Neural crest cell (in vitro differentiated cells): ENCODE measurements at regions not wholly inside any gene's neighbourhood (a gene's known extent, or its start where the extent isn't known, plus 50 kb on each side); places are given as distances from the start of the nearest gene placed in this dataset.

Experiments used
- DNase-seq: peaks from one replicate; pipeline ENCODE4 v3.0.0; 2021; ENCODE audit warnings: low read depth, mixed read lengths, low spot score
- H3K27ac Mint-ChIP-seq: one replicate; pipeline ENCODE4 v1.8.0; 2021; ENCODE audit warnings: mild to moderate bottlenecking, mixed read lengths; ENCODE audit not compliant: unreplicated experiment
- H3K27me3 Mint-ChIP-seq: 2 replicates; pipeline ENCODE4 v1.8.0; 2021; ENCODE audit warnings: low read depth, mild to moderate bottlenecking, mixed read lengths
- H3K36me3 Mint-ChIP-seq: 2 replicates; pipeline ENCODE4 v1.8.0; 2021; ENCODE audit warnings: low read depth, mild to moderate bottlenecking, mixed read lengths
- H3K4me1 Mint-ChIP-seq: 2 replicates; pipeline ENCODE4 v1.8.0; 2021; ENCODE audit warnings: mixed read lengths
- H3K4me3 Mint-ChIP-seq: one replicate; pipeline ENCODE4 v1.8.0; 2021; ENCODE audit warnings: mild to moderate bottlenecking, mixed read lengths
- H3K9me3 Mint-ChIP-seq: 2 replicates; pipeline ENCODE4 v1.8.0; 2021; ENCODE audit warnings: mixed read lengths
- TF ChIP-seq, protein P1 (sequence below): fragments of 200-600 bp; sonication (generic); conservative IDR thresholded peaks from 2 replicates; pipeline ENCODE4 v1.5.0; 2021; ENCODE audit warnings: antibody characterized with exemption, mild to moderate bottlenecking

DNA sequence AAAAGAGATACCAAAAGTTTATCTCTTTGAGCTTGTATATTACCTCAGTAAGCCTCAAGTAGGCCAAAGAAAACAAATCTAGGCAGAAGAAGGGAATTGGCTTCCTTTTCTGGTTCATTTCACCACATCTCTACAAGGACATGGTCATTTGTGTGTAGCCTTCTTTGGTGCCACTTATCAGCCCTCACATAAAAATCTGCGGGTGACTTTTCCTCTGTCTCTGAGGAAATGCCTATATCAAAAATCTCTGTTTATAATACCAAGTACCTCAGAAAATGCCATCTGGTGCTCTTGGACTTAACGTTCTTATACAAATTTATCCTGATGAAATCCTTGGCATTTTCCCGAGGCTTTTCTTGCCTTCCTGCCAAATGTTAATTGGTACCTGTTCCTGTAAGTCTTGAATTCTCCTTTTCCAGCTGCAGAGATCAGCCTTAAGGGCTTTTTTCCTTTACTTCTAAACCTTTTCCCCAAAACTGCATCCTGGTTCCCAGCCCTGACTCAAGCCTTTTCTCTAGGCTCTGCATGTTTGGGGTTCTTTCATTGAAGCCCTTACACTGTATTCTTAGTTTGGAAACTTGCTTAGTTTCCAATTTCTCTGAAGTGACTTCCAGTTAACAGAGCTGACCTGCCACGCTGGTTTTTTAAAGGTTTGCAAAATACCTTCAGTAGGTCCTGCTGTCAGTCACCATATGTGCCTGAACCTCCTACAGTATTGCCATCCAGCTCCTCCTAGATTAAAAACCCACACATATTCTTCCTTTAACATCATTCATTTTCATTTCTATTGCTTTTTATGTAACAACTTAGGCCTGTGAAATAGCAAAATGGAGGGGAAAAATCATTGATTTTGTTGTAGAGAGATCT is 191.2 kb upstream of the PREP start:
- peak overlapping the region; percentile 78 for H3K27ac Mint-ChIP-seq
- no peaks in the 10 kb centered on the region for H3K9me3 Mint-ChIP-seq
- TF ChIP-seq, protein P1, sequence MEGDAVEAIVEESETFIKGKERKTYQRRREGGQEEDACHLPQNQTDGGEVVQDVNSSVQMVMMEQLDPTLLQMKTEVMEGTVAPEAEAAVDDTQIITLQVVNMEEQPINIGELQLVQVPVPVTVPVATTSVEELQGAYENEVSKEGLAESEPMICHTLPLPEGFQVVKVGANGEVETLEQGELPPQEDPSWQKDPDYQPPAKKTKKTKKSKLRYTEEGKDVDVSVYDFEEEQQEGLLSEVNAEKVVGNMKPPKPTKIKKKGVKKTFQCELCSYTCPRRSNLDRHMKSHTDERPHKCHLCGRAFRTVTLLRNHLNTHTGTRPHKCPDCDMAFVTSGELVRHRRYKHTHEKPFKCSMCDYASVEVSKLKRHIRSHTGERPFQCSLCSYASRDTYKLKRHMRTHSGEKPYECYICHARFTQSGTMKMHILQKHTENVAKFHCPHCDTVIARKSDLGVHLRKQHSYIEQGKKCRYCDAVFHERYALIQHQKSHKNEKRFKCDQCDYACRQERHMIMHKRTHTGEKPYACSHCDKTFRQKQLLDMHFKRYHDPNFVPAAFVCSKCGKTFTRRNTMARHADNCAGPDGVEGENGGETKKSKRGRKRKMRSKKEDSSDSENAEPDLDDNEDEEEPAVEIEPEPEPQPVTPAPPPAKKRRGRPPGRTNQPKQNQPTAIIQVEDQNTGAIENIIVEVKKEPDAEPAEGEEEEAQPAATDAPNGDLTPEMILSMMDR = no peak
- no peaks in the 10 kb centered on the region for H3K36me3 Mint-ChIP-seq
- no peak for DNase-seq
- no peaks in the 10 kb centered on the region for H3K27me3 Mint-ChIP-seq
- peaks cover 31% of the 10 kb centered on the region for H3K4me1 Mint-ChIP-seq
- no peak overlapping the region for H3K4me3 Mint-ChIP-seq

DNA sequence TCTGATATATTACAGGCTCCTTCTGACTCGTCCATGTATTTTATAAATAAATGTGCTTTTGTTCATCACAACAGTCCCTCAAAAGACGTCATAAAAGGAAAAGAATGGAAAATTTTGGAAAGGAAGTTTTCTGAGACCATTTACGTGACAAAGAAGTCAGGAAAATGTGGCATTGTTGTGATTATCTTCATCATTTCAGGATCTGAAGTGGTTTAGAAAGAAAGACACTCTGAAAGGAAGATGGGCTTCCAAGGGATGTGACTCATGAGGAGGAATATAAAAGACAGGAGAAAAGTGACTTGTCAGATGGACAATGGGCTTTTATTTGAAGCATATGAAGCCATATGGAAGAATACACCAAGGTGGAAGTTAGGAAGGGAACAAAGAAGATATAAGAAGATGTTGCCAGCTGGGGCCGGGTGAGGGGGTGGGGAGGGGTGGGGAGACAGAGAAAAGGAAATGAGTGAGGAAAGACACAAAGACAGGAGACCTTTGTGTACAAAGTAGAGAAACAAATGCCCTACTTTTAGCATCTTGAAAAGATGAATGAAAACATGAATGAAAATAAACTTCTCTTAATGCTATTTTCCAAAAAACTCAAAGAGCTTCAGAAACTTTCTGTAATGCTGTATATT is 190.3 kb upstream of the PREP start:
- TF ChIP-seq, protein P1 = no peak
- DNase-seq = no peak
- no peaks in the 10 kb centered on the region for H3K27me3 Mint-ChIP-seq
- no peak overlapping the region for H3K4me3 Mint-ChIP-seq
- H3K36me3 Mint-ChIP-seq = no peaks in the 10 kb centered on the region
- peak overlapping the region; percentile 23 for H3K27ac Mint-ChIP-seq
- no peaks in the 10 kb centered on the region for H3K9me3 Mint-ChIP-seq
- H3K4me1 Mint-ChIP-seq = peaks cover 37% of the 10 kb centered on the region

DNA sequence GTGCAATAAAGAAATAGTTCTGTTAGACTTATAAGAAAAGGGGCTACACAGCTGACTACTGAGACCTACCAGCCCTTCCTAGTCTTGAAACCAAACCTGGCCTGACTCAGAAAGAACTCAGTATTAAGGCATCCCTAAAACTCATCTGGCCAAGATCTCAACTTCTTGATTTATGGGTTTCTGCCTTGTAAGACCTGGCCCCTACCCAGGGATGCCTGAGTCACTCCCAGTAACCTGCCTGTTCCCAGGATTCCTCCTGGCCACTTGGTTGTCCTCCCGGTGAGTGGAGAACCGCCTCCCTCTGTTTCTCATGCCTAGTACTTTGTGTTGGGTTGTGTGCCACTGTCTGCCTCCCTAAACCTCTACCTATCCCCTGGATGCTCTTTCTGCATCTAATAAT is 189.4 kb upstream of the PREP start:
- H3K4me1 Mint-ChIP-seq = peaks cover 46% of the 10 kb centered on the region
- peaks cover 2% of the 10 kb centered on the region for H3K27me3 Mint-ChIP-seq
- H3K9me3 Mint-ChIP-seq = peaks cover under 1% of the 10 kb centered on the region
- no peak overlapping the region for H3K4me3 Mint-ChIP-seq
- DNase-seq = no peak
- H3K27ac Mint-ChIP-seq = no peak overlapping the region
- H3K36me3 Mint-ChIP-seq = no peaks in the 10 kb centered on the region
- TF ChIP-seq, protein P1 = no peak

DNA sequence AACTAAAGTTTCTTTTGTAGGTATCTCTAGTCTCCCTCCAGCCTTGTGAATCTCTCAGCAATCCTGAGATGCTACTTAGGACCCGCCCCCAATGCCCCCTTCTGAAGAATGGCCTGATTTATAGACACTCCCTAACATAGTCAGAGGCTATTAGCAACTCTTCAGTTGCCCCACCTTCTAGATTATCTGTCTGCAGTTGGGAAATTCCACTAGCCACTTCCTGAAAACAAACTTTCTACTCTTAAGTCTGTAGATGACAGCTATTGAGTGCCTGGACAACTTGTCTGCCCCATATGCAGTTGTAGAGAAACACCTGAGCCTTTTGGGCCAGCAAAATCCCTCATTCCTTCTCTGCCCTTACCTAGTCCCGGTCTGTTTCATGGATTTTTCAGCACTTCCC is 188.2 kb upstream of the PREP start:
- TF ChIP-seq, protein P1 = no peak
- no peak overlapping the region for H3K4me3 Mint-ChIP-seq
- no peaks in the 10 kb centered on the region for H3K36me3 Mint-ChIP-seq
- peaks cover 48% of the 10 kb centered on the region for H3K4me1 Mint-ChIP-seq
- peaks cover 2% of the 10 kb centered on the region for H3K9me3 Mint-ChIP-seq
- H3K27ac Mint-ChIP-seq = no peak overlapping the region
- DNase-seq = no peak
- H3K27me3 Mint-ChIP-seq = peaks cover 2% of the 10 kb centered on the region

DNA sequence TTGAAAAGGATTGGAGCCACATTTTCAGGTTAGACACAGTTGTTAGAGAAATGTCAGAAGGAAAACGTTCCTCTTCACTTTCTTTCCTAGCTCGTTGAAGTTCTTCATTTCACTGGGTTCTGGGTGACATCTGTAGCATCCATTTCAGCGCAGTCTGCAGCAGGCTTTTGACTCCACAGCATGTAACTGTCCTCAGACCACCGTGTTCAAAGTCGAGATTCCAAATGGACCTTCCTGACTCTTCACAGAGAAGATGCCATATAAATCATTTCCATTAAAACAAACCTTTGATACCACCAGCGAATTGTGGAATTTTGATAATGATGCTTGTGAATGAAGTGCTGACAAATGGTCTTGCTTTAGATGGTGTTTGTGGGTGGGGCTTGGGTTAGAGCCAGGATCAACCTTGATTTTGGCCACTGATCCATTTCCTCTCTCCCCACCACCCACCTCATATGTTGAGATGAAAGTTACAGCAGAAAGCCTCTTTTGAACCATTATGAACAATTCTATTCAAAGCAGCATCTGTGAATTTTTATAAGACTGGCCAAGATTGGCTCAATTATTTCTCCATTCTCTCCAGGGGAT is 185.3 kb upstream of the PREP start:
- no peak for DNase-seq
- peaks cover 2% of the 10 kb centered on the region for H3K9me3 Mint-ChIP-seq
- TF ChIP-seq, protein P1 = no peak
- H3K36me3 Mint-ChIP-seq = no peaks in the 10 kb centered on the region
- no peak overlapping the region for H3K27ac Mint-ChIP-seq
- peaks cover 2% of the 10 kb centered on the region for H3K27me3 Mint-ChIP-seq
- no peak overlapping the region for H3K4me3 Mint-ChIP-seq
- H3K4me1 Mint-ChIP-seq = peaks cover 35% of the 10 kb centered on the region
